GM19438 (cell line): ENCODE measurements at regions not wholly inside any gene's neighbourhood (a gene's known extent, or its start where the extent isn't known, plus 50 kb on each side); places are given as distances from the start of the nearest gene placed in this dataset.
"Not testable (repeated sequence)": the region's sequence is repeated elsewhere in the genome, so short reads cannot be mapped to it uniquely, and the experiment has no call there.

ENCODE experiments used
- ATAC-seq: cut with Tn5 transposase; IDR thresholded peaks from one replicate; pipeline ENCODE4 v1.9.1; 2021; ENCODE audit warnings: low read depth; ENCODE audit not compliant: unreplicated experiment

DNA sequence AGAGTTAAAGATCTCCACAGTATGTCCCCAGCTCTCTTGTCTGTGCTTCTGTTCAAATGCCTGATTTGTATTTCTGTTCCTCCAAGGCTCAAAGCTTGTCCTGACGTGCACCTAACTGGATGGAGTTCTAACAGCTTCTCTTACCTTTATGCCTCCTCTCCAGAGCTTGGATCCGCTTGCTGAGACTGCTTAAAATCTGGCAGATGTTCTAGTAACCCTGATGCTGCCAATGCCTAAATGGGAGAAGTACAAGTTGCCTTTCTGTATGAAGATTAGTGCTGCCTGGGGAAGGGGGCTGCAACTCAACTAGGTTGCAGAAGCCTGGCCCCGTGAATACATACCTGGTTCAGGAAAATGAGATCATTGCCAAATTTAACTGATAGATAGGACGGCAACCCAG, 354.5 kb upstream of the KCNMB2 start:
- no peak for ATAC-seq

- ATAC-seq, result no peak
Observed at GRCh38 chr3:178182337-178182779, 353.9 kb upstream of the KCNMB2 start.

GRCh38 chr3:178184833-178185232, 351.4 kb upstream of the KCNMB2 start:
- ATAC-seq, result no peak

GRCh38 chr3:178186666-178187065, 349.6 kb upstream of the KCNMB2 start:
- ATAC-seq, result no peak

- no peak for ATAC-seq
Observed at GRCh38 chr3:178189854-178190253, 346.4 kb upstream of the KCNMB2 start.

DNA sequence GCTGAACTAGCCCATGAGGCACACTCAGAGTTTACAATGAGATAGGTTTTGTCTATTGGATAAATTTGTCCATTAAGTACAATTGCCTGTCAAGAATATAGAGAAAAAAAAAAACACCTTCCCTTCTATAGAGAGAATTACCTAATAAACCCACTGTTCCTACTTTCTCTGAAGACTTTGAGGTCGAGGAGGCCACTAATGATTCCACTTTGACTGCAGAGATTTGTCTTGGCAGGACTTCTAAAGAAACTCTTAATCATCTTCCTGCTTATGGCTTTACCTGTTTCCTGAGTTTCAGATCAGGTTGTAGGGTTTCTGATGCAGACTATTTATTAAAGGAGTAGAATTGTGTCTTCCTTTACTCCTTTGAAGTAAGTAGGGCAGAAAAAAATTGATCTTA, 342.4 kb upstream of the KCNMB2 start:
- no peak for ATAC-seq

DNA sequence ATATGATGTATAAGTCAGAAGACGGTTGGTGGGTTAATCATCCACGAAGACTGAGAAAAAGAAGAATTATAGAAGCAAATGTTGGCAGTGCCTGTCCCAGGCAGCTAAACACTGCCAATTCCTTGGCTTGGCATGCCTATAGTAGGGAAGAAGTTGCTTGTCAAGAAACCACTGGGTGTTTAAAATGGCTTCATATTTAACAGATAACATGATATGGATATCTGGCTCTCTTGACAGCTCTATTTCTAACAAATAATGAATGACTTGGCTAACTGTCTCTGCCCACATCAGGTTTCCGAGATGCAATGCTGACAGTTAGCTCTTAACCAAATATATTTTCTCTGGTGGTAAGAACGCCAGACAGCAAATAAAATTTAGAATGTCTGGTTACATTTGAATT, 341.7 kb upstream of the KCNMB2 start:
- no peak for ATAC-seq

DNA sequence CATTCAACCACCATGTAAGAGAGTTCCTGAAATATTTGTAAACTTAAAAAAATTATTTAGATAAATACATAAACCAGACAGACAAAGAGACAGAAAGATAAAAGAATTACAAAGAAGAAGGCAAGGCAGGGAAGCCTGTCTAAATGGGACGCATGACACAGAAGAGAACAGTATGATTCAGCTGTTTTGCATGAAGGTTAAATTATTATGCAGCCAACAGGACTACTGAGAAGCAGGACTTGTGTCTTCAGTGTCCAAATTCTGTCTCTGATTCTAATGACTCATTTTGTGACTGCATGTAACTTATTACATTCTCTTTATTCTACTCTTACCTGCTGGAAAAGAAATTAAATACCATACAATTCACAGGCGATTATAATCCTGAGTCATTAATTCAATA, 340.4 kb upstream of the KCNMB2 start:
- ATAC-seq, result no peak

- no peak for ATAC-seq
Observed at GRCh38 chr3:178198329-178198728, 337.9 kb upstream of the KCNMB2 start.

DNA sequence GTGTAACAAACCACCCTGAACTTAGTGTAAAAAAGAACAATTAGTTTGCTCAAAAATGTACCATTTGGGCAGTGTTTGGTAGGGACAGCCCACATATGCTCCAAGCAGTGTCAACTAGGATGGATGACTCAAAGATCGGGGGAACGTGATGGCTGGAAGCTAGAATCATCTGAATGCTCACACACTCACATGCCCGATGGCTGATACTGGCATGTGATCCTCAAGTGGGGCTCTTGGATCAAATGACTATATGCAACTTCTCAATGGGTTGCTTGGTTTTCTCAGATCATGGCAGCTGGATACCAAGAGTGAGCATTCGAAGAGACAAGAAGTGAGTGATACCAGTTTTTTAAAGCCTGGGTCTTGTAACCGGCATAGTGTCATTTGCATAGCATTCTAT, 335.9 kb upstream of the KCNMB2 start:
- no peak for ATAC-seq

- no peak for ATAC-seq
Observed at GRCh38 chr3:178201714-178202113, 334.5 kb upstream of the KCNMB2 start.

GRCh38 chr3:178202194-178202593, 334.0 kb upstream of the KCNMB2 start:
- ATAC-seq, result no peak

- no peak for ATAC-seq
Observed at GRCh38 chr3:178203165-178203564, 333.1 kb upstream of the KCNMB2 start.

DNA sequence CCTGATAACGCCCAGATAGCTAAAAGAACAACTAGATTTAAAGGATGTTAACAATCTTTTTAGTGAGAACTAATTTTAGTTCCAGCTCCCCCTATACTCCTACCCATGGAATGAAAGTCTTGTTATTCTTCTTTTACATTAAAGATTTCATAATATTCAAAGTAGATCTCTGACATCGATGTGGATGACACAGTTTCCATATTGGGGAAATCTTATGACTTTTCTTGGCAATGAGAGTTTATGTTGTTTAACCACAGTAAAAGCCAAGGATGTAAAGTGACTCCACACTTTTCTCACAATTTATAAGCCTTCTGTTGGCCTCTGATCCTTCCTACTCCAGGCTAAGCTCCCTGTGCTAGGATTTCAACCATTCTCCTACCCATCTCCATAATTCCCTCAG, 332.6 kb upstream of the KCNMB2 start:
- ATAC-seq, result no peak

- no peak for ATAC-seq
Observed at GRCh38 chr3:178205740-178206139, 330.5 kb upstream of the KCNMB2 start.

- no peak for ATAC-seq
Observed at GRCh38 chr3:178206521-178206920, 329.7 kb upstream of the KCNMB2 start.

DNA sequence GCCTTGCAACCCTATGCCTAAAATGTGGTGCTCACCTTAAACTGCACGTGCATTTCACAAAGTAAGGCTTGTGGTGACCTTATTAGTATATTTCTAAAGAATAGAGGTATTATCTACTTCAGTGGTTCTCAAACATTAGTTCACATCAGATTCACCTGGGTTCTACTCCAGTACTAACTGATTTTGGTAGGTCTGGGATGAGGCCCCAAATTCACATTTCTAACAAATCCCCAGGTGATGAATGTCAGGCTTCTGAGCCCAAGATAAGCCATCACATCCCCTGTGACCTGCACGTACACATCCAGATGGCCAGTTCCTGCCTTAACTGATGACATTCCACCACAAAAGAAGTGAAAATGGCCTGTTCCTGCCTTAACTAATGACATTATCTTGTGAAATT, 329.1 kb upstream of the KCNMB2 start:
- ATAC-seq, result not testable (repeated sequence)

DNA sequence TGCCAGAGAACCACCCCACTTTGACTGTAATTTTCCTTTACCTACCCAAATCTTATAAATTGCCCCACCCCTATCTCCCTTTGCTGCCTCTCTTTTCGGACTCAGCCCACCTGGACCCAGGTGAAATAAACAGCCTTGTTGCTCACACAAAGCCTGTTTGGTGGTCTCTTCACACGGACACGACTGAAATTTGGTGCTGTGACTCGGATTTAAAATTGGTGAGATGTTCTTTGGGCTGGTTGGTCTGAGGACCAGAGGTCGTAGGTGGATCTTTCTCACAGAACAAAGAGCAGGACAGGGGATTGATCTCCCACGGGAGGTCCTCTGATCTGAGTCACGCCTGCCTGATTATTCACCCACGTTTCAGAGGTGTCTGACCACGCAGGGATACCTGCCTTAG, 328.6 kb upstream of the KCNMB2 start:
- ATAC-seq, result not testable (repeated sequence)

GRCh38 chr3:178209116-178209515, 327.1 kb upstream of the KCNMB2 start:
- ATAC-seq, result not testable (repeated sequence)

- ATAC-seq, result not testable (repeated sequence)
Observed at GRCh38 chr3:178209618-178210017, 326.6 kb upstream of the KCNMB2 start.

DNA sequence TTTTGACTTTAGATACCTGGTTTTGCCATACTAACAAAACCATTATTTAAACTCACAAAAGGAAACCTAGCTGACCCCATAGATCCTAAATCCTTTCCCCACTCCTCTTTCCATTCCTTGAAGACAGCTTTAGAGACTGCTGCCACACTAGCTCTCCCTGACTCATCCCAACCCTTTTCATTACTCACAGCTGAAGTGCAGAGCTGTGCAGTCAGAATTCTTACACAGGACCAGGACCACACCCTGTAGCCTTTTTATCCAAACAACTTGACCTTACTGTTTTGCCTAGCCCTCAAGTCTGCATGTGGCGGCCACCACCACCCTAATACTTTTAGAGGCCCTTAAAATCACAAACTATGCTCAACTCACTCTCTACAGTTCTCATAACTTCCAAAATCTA, 325.1 kb upstream of the KCNMB2 start:
- ATAC-seq, result not testable (repeated sequence)

- no peak for ATAC-seq
Observed at GRCh38 chr3:178217479-178217878, 318.8 kb upstream of the KCNMB2 start.

DNA sequence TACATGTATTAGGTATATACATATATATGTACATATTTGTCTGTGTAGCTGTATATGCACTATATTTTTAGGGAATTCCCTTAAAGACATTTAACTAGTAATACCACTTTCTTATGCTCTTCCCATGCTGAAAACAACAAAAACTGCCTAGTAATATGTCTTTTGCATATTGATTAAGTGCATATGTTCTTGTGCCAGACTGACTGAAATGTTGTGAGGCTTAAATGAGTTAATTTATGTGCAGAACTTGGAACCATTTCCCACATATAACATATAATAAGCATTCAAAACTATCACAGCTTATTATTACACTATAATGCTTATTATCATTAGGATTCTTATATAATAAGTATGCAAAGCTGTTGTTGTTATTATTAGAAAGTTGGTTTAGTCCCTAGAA, 318.0 kb upstream of the KCNMB2 start:
- no peak for ATAC-seq
